Frontal cortex (tissue), 3 donors: ENCODE measurements at regions not wholly inside any gene's neighbourhood (a gene's known extent, or its start where the extent isn't known, plus 50 kb on each side); places are given as distances from the start of the nearest gene placed in this dataset.
"Not testable (repeated sequence)": the region's sequence is repeated elsewhere in the genome, so short reads cannot be mapped to it uniquely, and the experiment has no call there.

Source experiments
- DNase-seq, 2 donors: peaks; one replicate each; pipeline ENCODE4 v3.0.0; 2012; ENCODE audit warnings: low spot score in 2 of 2
- FAIRE-seq: peaks from 2 replicates; lab custom pipeline; 2012; peaks lifted over from hg19 to GRCh38; lab: Jason Lieb, UNC
- donor health status: control.
- donor health status: control.
- donor health status: control.

DNA sequence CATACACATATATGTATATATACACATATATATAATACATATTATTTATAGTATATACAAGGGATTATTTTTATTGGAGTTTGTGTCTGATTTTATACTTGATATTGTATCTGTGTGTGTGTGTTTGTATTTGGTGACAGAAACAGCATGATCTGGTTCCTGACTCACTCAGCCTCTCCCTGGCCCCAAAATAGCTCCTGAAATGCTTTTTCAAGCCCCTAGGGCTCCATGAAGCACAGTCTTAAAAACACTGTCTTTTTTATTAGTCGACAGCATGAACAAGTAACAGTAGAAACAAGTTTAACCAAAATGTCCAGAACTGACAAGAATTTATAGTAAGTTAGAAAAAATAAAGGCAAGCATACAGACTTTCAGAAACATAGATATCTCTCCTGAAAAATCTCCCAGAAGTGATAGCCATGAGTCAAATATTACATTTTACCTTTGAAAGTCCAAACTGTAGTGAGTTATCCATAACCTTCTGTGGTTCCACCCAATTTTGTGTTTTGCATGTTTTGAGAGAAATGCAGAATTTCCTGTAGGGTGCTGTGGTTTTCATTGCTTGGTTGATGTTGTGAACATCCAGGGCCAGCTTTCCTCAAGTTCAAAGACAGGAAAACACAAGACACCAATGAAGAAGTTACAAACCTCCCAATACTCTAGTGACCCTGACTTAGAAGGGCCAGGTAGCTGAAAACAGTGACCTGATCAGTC lies 98.5 kb upstream of the CCDC80 start:
- FAIRE-seq (no peak), DNase-seq (no peak)

DNA sequence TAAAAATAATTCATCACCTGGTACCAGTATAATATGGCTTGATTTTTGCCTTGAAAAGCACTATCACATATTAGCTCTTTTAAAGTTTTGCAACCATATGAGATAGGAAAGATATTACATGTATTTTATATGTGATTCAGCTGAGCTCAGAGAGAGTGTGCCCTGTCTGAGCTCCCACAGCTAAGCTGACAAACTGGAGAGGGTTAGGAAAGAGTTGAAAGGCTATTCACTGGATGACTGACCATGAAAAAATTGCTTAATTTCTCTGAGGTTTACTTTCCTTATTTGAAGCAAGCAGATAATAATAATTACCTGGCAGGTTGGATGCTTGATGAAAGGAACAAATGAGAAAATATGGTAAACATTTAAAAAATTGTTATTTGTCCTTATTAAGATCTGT lies 97.4 kb upstream of the CCDC80 start:
- no peak for DNase-seq
- no peak for FAIRE-seq

DNA sequence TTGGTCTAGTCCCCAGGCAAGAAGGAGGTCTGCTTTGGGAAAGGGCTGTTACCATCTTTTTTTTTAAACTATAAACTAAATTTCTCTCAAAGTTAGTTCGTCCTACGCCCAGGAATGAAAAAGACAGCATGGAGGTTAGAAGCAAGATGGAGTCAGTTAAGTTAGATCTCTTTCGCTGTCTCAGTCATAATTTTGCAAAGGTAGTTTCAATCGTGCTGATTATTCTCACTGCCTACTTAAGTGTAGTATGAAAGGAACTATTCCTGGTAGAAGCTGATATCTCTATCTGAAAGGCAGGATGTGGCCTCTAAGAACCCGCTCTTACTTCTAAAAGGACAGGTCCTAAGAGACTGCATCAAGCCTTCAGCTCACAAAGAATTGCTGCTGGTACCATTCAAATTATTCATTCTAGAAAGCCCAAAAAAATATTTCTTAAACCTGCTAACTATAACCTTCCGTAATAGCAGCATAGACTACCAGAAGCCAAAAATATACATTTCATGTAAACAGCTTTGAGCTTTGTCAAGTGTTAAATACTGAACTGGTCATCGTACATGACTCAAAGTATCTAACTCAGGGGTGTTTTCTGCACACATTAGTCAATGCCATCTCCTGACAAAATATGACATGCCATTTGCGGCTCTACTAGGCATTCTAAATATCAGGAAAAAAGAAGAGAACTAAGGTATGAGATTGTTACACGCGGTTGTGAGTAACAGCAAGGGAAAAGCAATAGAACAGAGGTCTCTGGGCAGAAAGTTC lies 96.0 kb upstream of the CCDC80 start:
- DNase-seq (no peak), FAIRE-seq (no peak)

DNA sequence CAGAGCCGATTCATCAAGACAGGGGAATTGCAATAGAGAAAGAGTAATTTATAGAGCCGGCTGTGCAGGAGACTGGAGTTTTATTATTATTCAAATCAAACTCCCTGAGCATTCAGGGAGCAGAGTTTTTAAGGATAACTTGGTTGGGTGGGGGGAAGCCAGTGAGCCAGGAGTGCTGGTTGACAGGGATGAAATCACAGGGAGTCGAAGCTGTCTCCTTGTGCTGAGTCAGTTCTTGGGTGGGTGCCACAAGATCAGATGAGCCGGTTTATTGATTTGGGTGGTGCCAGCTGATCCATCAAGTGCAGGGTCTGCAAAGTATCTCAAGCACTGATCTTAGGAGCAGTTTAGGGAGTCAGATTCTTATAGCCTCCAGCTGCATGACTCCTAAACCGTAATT lies 95.4 kb upstream of the CCDC80 start:
- DNase-seq (no peak), FAIRE-seq (no peak)

DNA sequence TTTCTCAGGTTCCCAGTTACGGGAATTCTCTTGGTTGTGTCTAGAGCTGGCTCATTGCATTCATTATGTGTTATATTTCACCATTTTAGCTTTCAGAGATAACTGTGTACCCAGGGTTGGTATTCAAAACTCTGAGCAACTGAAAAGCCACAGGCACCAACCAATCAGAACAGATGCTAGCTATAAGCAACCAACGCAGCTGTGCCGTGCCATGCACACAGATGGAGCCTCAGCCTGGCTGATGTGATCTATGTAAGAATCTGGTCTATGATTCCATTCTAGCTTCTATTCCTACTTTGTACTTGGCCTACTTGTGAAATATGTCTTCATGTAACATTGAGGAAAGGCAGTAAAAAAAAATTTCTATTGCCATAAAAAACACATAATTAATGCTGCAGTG lies 95.0 kb upstream of the CCDC80 start:
- FAIRE-seq (no peak), DNase-seq (no peak)

DNA sequence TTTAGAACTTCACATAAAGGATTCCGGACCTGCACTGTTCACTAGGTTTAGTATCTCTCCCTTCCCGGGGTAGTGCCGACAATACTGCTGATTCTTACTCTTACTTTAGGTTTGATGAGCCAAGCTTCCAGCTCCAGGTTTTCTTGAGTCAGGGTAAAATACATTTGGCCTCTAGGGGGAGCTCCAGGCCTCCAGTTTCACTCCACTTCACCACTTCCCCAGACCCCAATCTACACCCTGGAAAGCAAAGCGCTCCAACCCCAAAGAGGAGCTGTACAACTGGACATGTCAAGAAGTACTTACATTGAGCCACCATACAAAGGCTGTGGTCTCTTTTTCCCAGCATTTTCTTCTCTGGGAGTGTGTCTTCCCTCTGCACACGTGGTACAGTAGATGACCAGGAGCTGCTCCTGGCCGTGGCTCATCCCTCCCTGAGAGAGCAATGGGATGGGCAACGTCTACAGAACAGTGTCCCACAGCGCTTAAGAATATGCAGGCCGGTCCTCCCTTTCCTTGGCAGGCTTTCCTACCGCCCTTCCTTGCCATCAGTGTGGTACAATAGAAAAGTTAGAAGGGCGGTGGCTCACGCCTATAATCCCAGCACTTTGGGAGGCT lies 93.9 kb upstream of the CCDC80 start:
- DNase-seq (peak in 1 of 2 donors; percentile 6), FAIRE-seq (no peak)

DNA sequence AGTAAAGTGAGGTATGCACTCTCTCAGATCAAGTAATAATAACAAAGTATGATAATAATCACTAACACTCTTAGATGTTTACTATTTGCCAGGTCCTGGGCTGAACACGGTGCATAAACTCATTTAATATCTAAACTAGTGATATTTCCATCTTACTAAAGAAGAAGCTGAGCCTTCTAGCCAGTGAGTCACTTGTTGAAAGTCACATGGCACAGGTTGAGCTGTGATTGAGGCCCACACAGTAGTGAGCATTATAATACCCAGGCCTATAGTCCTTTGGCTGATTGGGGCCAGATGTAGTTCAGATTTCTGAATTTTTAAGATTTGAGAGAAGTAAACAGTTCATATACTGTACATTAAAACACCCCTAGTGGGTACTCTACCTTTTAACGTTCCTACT lies 93.2 kb upstream of the CCDC80 start:
- FAIRE-seq (no peak), DNase-seq (no peak)

DNA sequence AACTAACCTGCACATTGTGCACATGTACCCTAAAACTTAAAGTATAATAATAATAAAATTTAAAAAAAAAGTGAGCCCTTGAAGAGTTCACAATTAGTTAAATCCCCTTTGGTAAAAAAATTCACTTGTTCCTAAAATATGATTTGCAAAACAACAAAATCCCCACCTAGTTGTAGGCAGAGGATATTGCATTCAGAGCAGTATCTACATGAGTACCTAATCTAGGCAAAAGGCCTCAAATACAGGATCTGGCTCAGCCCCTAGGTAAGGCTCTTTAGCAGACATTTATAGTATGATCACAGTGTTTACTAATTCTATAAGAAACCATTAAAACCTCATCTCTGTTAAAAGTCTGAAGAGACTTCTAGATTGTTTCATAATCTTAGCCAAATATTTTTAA lies 89.3 kb upstream of the CCDC80 start:
- no peak for FAIRE-seq

DNA sequence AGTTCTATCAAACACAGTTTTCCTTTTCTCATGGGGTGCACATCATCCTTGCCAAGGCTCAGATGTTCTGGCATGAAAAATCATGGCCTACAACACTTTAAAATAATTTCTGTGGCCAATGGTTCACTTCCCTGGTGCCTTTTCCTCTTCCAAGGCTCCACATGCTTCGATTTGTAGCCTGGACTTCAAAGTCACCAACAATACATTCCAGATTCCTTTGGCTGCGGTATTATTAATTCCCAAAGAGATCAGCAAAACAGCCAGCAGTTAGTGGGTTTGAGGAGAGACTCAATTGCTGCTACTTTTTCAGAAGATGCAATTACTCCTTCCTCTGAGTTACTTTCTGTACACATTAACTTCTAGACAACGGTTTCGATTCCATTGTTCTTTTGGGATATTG lies 80.3 kb upstream of the CCDC80 start:
- no peak for FAIRE-seq

More for the DNA sequence above, 89.3 kb upstream of the CCDC80 start:
- DNase-seq = no peak

DNA sequence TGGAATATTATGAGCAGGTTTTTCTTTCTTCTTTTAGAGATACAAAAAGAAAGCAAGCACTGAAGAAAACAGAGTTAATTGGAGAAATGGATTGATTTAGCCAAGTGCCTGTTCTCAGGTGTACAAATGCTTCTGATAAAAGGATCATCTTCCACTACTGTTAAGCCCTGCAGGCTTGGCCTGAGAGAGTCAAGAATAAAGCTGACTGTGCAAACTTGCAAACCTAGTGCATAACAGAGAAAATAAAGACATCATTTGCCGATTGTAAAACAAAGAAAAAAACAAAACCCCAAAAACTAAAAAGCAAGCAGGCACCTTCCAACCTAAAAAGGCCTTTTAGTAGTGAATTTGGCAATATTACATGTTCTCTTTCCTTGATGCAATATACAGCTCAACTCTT lies 78.0 kb upstream of the CCDC80 start:
- FAIRE-seq (no peak), DNase-seq (no peak)

More for the DNA sequence above, 80.3 kb upstream of the CCDC80 start:
- no peak for DNase-seq

DNA sequence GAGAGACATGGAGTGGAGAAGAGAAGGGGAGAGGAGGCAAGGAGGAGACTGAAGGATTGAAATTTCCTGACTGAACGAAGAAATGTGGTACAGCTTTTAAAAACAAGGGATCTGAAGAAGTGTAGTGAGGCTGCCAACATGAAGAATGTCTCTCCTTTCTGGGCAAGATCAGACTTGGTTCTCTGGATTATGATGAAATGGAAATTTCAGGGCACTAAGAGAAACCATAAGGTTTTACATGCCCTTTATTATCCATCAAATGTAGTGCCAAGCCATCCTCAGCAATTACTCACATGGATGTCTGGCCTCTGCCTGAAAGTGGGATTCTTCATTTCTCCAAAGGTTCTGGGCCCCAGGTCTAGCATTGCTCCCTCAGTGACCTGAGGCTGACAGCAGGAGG lies 77.6 kb upstream of the CCDC80 start:
- FAIRE-seq (no peak), DNase-seq (no peak)

DNA sequence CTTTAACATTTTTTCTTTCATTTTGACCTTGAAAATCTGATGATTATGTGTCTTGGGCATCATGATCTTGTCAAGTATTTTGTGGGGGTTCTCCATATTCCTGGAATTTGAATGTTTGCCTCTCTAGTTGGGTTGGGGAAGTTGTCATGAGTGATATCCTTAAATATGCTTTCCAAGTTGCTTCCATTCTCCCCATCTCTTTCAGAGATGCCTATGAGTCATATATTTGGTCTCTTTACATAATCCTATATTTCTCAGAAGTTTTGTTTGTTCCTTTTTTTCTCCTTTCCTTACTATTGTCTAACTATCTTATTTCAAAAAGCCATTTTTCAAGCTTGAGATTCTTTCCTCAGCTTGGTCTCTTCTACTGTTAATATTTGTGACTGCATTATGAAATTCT lies 69.0 kb upstream of the CCDC80 start:
- FAIRE-seq = no peak

DNA sequence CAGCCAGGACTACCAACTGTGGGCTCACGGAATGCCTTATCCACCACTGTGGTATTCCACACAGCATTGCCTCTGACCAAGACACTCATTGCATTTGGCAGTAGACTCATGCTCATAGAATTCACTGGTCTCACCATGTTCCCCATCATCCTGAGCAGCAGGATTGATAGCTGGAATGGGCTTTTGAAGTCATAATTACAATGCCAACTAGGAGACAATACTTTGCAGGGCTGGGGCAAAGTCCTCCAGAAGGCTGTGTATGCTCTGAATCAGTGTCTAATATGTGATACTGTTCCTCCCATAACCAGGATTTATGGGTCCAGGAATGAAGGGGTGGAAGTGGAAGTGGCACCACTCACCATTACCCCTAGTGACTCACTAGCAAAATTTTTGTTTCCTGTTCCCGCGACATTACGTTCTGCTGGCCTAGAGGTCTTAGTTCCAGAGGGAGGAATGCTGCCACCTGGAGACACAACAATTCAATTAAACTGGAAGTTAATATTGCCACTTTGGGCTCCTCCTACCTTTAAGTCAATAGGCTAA lies 58.6 kb upstream of the CCDC80 start:
- no peak for DNase-seq
- no peak for FAIRE-seq

More for the DNA sequence above, 69.0 kb upstream of the CCDC80 start:
- no peak for DNase-seq

DNA sequence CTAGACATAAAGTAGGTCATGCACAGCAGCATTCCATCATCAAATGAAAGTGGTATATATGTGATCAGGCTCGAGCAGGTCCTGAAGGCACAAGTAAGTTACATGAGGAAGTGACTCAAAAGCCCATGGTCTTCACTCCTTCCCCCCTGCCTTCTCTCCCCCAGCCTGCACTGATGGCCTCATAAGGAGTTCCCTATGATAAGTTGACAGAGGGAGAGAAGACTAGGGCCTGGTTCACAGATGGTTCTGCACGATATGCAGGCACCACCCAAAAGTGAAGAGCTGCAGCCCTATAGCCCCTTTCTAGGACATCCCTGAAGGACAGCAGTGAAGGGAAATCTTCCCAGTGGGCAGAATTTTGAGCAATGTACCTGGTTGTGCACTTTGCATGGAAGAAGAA lies 57.5 kb upstream of the CCDC80 start:
- DNase-seq, FAIRE-seq: not testable (repeated sequence)

DNA sequence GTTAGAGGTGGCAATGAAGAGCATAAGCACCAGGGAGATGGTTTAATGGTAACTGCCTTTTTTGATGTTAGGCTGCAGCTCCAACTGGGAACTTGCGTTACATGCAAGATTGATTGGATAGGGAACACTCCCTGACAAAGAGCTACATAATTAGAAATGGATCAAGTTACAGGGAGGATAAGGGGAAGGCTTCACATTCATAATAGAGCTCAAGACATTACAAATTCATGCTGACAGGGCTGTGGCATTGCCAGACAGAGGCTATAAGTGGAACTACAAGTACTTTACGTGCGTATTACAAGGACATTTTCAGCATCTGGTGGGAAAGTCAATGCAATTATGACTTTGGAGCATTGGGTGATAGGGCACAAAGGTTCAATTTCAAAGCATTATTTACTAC lies 55.3 kb upstream of the CCDC80 start:
- not testable (repeated sequence) for DNase-seq, FAIRE-seq

DNA sequence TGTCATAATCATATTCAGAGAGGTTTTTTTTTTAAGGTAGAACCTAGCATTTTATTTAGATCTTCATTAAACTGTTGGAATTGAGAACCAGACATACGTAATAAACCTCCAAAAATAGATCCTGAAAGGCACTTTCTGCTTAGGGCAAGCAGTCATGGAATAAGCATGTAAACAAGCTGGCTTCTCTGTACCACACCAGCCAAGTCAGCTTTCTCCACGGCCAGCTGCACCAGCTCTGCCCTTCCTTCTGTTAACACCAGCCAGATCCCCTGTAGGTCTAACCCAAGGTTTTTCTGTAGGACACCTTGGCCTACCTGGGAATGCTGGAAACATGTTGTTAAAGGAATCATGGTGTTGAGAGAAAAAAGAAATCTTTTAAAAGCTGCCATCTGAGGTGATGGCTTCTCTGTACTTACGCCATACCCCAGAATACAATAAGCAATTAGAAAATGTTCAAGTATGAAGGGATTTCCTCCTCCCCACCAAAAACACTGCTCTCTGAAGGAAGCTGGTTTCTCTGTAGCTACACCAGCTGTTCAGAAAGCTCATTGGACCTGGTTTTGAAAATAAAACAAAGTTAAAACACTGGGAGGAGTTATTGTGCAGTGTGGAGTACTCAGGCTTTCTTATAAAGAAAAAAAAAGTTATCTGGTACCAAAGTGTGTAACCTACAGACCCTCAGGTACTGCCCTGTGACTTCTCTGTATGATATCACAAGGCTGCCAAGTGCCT lies 54.6 kb upstream of the CCDC80 start:
- FAIRE-seq, DNase-seq: not testable (repeated sequence)

DNA sequence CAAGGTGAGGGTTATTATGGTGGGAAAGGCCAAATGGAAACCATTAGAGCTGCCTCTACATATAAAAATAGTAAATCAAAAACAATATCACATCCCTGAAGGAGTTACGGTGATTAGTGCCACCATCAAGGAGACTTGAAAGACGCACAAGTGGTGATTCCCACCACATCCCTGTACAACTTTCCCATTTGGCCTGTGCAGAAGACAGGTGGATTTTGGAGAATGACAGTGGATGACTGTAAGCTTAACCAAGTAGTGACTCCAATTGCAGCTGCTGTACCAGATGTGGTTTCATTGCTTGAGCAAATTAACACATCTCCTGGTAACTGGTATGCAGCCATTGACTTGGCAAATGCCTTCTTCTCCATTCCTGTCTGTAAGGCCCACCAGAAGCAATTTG lies 54.0 kb upstream of the CCDC80 start:
- not testable (repeated sequence) for DNase-seq, FAIRE-seq

DNA sequence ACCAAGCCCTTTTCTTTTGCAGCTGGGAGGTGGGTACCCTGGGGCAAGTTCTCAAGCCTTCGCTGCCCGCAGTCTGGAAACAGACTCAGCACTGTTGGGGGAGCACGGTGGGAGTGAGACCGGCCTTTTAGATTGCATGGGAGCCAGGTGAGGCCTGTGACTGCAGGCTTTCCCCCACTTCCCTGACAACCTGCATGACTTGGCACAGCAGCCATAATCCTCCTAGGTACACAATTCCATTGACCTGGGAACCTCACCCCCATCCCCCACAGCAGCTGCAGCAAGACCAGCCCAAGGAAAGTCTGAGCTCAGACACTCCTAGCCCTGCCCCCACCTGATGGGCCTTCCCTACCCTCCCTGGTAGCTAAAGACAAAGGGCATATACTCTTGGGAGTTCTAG lies 52.2 kb upstream of the CCDC80 start:
- FAIRE-seq (no peak), DNase-seq (no peak)
